Stimulated activated memory B cell treated with anti-CD40 and anti-IgM and Interleukin-4, amounts not matched to agents 10 μg/mL and 1 μg/mL and 100 μg/mL, for 72 hours (primary cell): ENCODE measurements at regions not wholly inside any gene's neighbourhood (a gene's known extent, or its start where the extent isn't known, plus 50 kb on each side); places are given as distances from the start of the nearest gene placed in this dataset.
"Not testable (repeated sequence)": the region's sequence is repeated elsewhere in the genome, so short reads cannot be mapped to it uniquely, and the experiment has no call there.

Source experiments
- ATAC-seq: fragments of 150-1000 bp; cut with Tn5 transposase; 2 replicates; pipeline ENCODE4 v1.10.0; 2021
- H3K27ac Mint-ChIP-seq: one replicate; pipeline ENCODE4 v1.8.0; 2022; ENCODE audit warnings: mild to moderate bottlenecking, mixed read lengths
- H3K27me3 Mint-ChIP-seq: one replicate; pipeline ENCODE4 v1.8.0; 2022; ENCODE audit warnings: mixed read lengths
- H3K36me3 Mint-ChIP-seq: one replicate; pipeline ENCODE4 v1.8.0; 2022; ENCODE audit warnings: mixed read lengths
- H3K4me1 Mint-ChIP-seq: one replicate; pipeline ENCODE4 v1.8.0; 2022; ENCODE audit warnings: mixed read lengths
- H3K4me3 Mint-ChIP-seq: one replicate; pipeline ENCODE4 v1.8.0; 2022; ENCODE audit warnings: mild to moderate bottlenecking, moderate library complexity, mixed read lengths
- H3K9me3 Mint-ChIP-seq: one replicate; pipeline ENCODE4 v1.8.0; 2022; ENCODE audit warnings: mixed read lengths

- not testable (repeated sequence) for H3K4me1 Mint-ChIP-seq, H3K27ac Mint-ChIP-seq, H3K36me3 Mint-ChIP-seq, H3K4me3 Mint-ChIP-seq, ATAC-seq
- H3K27me3 Mint-ChIP-seq: peaks cover 19% of the 10 kb centered on the region
- peaks cover 11% of the 10 kb centered on the region for H3K9me3 Mint-ChIP-seq
Observed at GRCh38 chr16:88245241-88246081, 137.3 kb upstream of the ZNF469 start.

GRCh38 chr16:88246955-88247582, 135.7 kb upstream of the ZNF469 start:
- not testable (repeated sequence) for H3K4me3 Mint-ChIP-seq, ATAC-seq, H3K4me1 Mint-ChIP-seq, H3K27ac Mint-ChIP-seq, H3K36me3 Mint-ChIP-seq
- Mint-ChIP-seq H3K27me3 (peaks cover 12% of the 10 kb centered on the region), H3K9me3 (peaks cover 11% of the 10 kb centered on the region)

GRCh38 chr16:88247583-88247966, 135.2 kb upstream of the ZNF469 start:
- not testable (repeated sequence) for H3K36me3 Mint-ChIP-seq, ATAC-seq, H3K27ac Mint-ChIP-seq, H3K4me1 Mint-ChIP-seq, H3K4me3 Mint-ChIP-seq
- Mint-ChIP-seq H3K9me3 (peaks cover 11% of the 10 kb centered on the region), H3K27me3 (peaks cover 12% of the 10 kb centered on the region)

GRCh38 chr16:88248761-88249160, 134.0 kb upstream of the ZNF469 start:
- not testable (repeated sequence) for H3K4me1 Mint-ChIP-seq, H3K4me3 Mint-ChIP-seq, H3K36me3 Mint-ChIP-seq, H3K27me3 Mint-ChIP-seq, H3K9me3 Mint-ChIP-seq, H3K27ac Mint-ChIP-seq
- peak; percentile 31 for ATAC-seq

- H3K4me3 Mint-ChIP-seq, H3K27ac Mint-ChIP-seq, ATAC-seq, H3K36me3 Mint-ChIP-seq, H3K4me1 Mint-ChIP-seq, H3K9me3 Mint-ChIP-seq, H3K27me3 Mint-ChIP-seq: not testable (repeated sequence)
Observed at GRCh38 chr16:88250381-88250780, 132.4 kb upstream of the ZNF469 start.

- ATAC-seq, H3K36me3 Mint-ChIP-seq, H3K27ac Mint-ChIP-seq, H3K9me3 Mint-ChIP-seq, H3K4me3 Mint-ChIP-seq, H3K4me1 Mint-ChIP-seq: not testable (repeated sequence)
- H3K27me3 Mint-ChIP-seq: peaks cover 22% of the 10 kb centered on the region
Observed at GRCh38 chr16:88252057-88252794, 130.5 kb upstream of the ZNF469 start.

GRCh38 chr16:88258141-88258540, 124.6 kb upstream of the ZNF469 start:
- H3K9me3 Mint-ChIP-seq, H3K4me1 Mint-ChIP-seq, ATAC-seq, H3K27ac Mint-ChIP-seq, H3K4me3 Mint-ChIP-seq: not testable (repeated sequence)
- peaks cover 16% of the 10 kb centered on the region for H3K36me3 Mint-ChIP-seq
- H3K27me3 Mint-ChIP-seq: peaks cover 64% of the 10 kb centered on the region

- H3K9me3 Mint-ChIP-seq, H3K4me3 Mint-ChIP-seq, H3K4me1 Mint-ChIP-seq, H3K27ac Mint-ChIP-seq: not testable (repeated sequence)
- Mint-ChIP-seq H3K27me3 (peaks cover 68% of the 10 kb centered on the region), H3K36me3 (peaks cover 18% of the 10 kb centered on the region)
- peak; percentile 60 for ATAC-seq
Observed at GRCh38 chr16:88258764-88259525, 123.8 kb upstream of the ZNF469 start.

- not testable (repeated sequence) for ATAC-seq, H3K27ac Mint-ChIP-seq, H3K9me3 Mint-ChIP-seq, H3K4me3 Mint-ChIP-seq
- Mint-ChIP-seq H3K36me3 (peaks cover 20% of the 10 kb centered on the region), H3K27me3 (peaks cover 73% of the 10 kb centered on the region), H3K4me1 (peaks cover 13% of the 10 kb centered on the region)
Observed at GRCh38 chr16:88259538-88259937, 123.2 kb upstream of the ZNF469 start.

- not testable (repeated sequence) for H3K9me3 Mint-ChIP-seq, H3K27ac Mint-ChIP-seq, ATAC-seq, H3K4me3 Mint-ChIP-seq
- peaks cover 19% of the 10 kb centered on the region for H3K4me1 Mint-ChIP-seq
- peaks cover 25% of the 10 kb centered on the region for H3K36me3 Mint-ChIP-seq
- peaks cover 76% of the 10 kb centered on the region for H3K27me3 Mint-ChIP-seq
Observed at GRCh38 chr16:88260146-88260545, 122.6 kb upstream of the ZNF469 start.

GRCh38 chr16:88260881-88261665, 121.7 kb upstream of the ZNF469 start:
- peaks cover 73% of the 10 kb centered on the region for H3K27me3 Mint-ChIP-seq
- not testable (repeated sequence) for ATAC-seq, H3K4me3 Mint-ChIP-seq, H3K27ac Mint-ChIP-seq, H3K9me3 Mint-ChIP-seq
- H3K36me3 Mint-ChIP-seq: peaks cover 29% of the 10 kb centered on the region
- H3K4me1 Mint-ChIP-seq: peaks cover 27% of the 10 kb centered on the region

- not testable (repeated sequence) for ATAC-seq, H3K27ac Mint-ChIP-seq, H3K4me3 Mint-ChIP-seq, H3K9me3 Mint-ChIP-seq
- H3K36me3 Mint-ChIP-seq: peaks cover 26% of the 10 kb centered on the region
- peaks cover 32% of the 10 kb centered on the region for H3K4me1 Mint-ChIP-seq
- peaks cover 73% of the 10 kb centered on the region for H3K27me3 Mint-ChIP-seq
Observed at GRCh38 chr16:88261814-88262605, 120.7 kb upstream of the ZNF469 start.

GRCh38 chr16:88262858-88263563, 119.7 kb upstream of the ZNF469 start:
- Mint-ChIP-seq H3K27me3 (peaks cover 70% of the 10 kb centered on the region), H3K4me1 (peaks cover 32% of the 10 kb centered on the region), H3K4me3 (peak overlapping the region; percentile 22), H3K36me3 (peaks cover 26% of the 10 kb centered on the region), H3K27ac (peak overlapping the region; percentile 25)
- not testable (repeated sequence) for ATAC-seq, H3K9me3 Mint-ChIP-seq
